Stimulated activated CD4-positive, alpha-beta T cell treated with anti-CD3 and anti-CD28 coated beads, Interleukin-2, amount 100 ng/mL, for 4 hours (primary cell): ENCODE measurements at regions not wholly inside any gene's neighbourhood (a gene's known extent, or its start where the extent isn't known, plus 50 kb on each side); places are given as distances from the start of the nearest gene placed in this dataset.

ENCODE experiments used
- DNase-seq: peaks from one replicate; pipeline ENCODE4 v3.0.0-alpha.2; 2020; ENCODE audit warnings: low read depth

DNA sequence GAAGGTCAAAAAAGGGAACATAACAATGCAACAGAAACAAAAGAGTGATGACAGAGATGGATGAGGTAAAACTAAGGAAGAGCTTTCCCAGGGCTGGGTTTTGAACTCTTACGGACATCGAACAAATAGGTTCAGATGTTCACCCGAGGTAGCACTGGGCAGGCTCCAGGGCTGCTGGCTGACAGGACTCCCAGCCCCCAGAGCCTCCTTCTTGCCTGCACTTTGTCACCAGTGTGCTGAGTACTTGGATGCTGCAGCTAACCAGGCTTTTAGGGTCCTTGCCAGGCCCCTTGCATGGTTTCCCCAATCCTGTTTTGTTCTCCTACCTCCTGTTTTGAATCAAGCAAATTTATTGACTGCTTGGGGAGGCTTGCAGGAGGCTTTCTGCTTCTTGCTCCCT is 322.9 kb downstream of the DYSF start:
- DNase-seq = no peak

- no peak for DNase-seq
These were observed 319.9 kb downstream of the DYSF start for GRCh38 chr2:71773218-71773617.

GRCh38 chr2:71772510-71773172 is 319.3 kb downstream of the DYSF start:
- no peak for DNase-seq

DNA sequence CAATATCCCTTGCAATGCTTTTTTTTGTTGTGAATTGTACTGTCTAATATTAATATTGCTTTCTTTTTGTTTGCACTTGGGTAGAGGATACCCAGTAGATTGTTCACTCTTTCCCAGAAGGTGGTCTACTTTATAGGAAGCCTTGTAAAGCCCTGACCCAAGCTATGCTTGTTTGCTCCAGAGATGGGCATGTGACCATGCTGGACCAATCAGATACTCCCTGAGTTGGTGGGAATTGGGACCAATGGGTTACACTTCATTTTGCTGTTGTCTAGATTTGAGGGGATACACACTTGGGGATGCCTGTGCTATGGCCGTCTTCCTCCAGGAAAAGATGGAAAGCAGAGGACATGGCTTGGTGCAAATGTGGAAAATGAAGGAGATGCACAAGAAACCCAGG is 314.3 kb downstream of the DYSF start:
- DNase-seq = no peak

- DNase-seq = no peak
These were observed 305.7 kb downstream of the DYSF start for GRCh38 chr2:71759060-71759459.

GRCh38 chr2:71757351-71757750 is 304.0 kb downstream of the DYSF start:
- DNase-seq = no peak

DNA sequence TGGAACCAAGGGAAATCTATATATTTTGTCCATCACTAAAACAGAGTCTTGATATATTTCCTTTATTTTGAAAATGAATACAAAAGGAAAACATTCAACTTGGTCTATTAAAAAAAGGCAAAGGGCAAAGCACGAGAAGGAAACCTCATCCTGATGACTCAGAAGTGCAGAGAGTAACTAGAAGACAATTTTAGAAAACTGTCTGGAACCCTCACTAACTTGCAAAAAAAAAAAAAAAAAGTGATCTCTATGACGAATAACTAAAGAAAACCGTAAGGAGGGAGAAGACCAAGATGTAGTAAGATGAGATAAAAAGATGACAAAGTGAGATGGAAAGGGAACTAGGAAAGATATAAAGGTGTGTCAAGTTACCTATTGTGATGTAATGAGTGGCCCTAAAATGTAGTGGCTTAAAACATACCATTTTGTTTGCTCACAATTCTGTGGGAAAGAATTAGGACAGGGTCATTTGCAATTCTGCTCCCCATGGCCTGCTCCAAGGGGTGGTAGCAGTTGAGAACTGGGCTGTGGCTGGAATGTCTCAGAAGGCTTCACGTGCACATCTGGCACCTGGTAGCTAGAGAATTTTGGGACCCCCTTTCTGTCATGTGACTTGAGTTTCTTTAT is 303.0 kb downstream of the DYSF start:
- DNase-seq = no peak

DNA sequence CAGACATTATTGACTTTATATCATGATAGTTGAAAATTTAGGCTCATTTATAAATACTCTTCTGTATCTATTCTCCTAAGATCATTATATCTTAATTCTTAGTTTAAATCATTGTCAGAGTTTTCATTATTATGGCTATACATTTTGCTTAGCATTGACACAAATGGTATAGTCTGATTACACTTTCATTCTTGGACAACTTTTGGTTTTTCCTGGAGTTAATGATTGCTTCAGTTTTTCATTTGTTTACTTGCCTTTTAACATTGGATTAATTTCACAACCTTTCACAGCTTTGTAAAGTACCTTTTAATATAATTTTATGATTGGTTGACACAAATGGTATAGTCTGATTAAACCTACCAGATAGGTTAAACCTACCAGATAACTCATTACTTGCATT is 298.2 kb downstream of the DYSF start:
- no peak for DNase-seq

DNA sequence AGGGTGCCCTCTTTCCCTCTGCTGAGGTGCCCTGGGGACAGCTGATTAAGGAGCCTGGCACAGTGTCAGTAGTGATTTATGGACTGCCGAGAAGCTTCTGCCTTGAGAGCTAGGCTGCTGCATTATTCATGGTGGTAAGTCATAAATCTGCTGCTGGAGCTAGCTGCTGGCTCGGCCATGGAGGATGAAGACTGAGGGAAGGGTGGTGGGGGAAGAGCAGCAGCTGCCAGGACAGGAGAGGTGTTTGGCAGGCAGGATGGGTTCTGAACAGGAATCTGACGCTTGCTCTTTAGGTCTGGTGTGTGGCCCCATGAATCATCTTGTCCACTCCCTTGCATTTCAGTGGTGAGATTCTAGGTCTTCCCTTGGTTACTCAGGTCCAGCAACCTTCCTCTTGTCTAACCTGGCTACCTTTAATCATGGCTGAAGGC is 296.3 kb downstream of the DYSF start:
- DNase-seq = no peak

DNA sequence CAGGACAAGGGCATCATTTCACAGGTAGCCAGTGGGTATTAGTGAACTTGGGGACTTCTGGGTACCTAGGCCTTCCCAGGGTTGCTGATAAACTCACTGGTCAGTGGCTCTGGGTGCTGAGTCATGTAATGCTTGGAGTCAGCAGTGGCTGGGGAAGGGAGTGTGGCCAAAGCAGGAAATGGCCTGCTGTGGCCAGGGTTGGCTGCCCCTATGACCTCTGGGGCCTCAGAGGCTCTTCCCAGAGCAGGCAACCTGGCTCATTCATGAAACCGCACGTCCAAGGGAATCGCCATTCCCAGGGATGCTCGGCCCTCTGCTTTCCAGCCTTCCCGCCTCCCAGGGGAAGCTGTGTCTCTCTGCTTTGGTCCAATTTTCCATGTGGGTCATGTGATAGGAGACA is 294.9 kb downstream of the DYSF start:
- no peak for DNase-seq

DNA sequence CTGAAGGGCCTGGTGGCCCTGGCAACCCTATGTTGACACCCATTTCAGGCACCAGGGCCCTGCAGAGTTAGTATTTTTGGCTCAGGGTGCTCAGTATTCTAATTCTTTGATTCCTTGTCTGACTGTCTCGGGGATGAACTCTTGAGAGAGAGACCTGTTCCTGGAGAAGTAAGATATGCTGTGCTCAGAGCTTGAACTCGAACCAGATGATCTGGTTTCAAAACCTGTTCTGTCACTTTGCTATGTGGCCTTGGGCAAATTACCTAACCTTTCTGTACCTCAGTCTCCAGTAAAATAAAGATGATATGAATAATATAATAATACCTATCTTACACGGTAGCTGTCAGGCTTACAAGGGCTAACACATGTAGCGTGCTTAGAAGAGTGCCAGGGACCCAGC is 294.2 kb downstream of the DYSF start:
- no peak for DNase-seq

GRCh38 chr2:71746946-71747501 is 293.7 kb downstream of the DYSF start:
- DNase-seq = no peak

DNA sequence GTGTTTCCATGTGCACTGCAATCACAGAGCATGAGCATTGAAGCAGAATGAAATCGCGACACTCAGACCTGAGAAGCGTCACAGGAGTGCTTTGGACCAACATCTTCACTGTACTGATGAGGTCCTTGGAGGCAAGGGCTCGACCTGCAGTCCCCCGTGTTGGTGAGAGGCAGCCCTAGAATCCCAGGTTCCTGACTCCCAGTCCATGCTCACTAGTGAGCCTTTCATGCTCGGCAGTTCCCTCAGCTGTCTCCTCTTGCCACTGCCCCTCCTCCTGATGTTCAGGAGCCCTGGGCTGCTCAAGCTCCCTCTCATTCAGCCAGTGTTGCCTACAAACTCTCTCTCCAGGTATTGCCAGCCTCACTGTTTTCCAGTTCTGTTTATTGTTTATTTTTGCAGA is 291.4 kb downstream of the DYSF start:
- no peak for DNase-seq

- no peak for DNase-seq
These were observed 290.8 kb downstream of the DYSF start for GRCh38 chr2:71743995-71744675.

GRCh38 chr2:71742953-71743601 is 289.7 kb downstream of the DYSF start:
- no peak for DNase-seq

- DNase-seq = no peak
These were observed 283.6 kb downstream of the DYSF start for GRCh38 chr2:71736986-71737385.

DNA sequence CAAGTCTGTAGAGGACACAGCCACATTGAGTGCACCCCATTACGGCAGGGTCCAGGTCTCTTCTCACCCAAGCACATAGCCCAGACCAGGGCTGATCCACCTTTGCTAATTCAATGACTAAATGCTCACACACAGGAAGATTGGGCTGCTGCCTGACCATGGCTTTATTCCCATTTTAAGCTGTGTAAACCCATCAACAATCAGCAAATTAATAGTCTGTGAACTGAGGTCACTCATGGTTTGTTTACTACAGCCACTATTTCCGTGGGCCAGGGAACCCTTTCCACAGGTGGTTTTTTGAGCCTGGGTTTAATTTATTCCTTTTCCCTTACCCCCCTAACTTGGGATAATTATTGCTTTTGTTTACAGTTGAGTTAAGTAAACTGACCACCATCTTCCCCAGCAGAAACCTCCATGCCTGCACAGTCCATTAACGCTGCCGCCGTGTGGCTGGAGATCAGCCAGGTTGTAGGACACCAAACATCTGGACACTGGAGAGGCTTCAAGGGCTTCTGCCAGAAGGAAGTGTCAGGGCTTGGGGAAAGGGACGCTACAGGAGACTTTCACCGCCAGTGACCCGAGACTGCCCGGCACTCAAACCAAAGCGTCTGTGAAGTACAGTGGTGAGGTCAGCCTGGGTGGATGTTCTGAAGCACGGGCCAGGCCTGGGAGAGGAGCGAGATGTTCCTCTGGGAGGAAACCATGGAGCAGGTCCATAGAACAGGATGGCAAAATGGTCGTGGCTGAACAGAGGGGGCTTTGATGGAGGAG is 282.9 kb downstream of the DYSF start:
- DNase-seq = no peak
